GM21390 (cell line): ENCODE measurements at regions not wholly inside any gene's neighbourhood (a gene's known extent, or its start where the extent isn't known, plus 50 kb on each side); places are given as distances from the start of the nearest gene placed in this dataset.

Experiments
- ATAC-seq: cut with Tn5 transposase; IDR thresholded peaks from one replicate; pipeline ENCODE4 v1.9.1; 2021; ENCODE audit not compliant: unreplicated experiment

GRCh38 chr13:40206241-40207000 lies 460.0 kb downstream of the FOXO1 start:
- peak; percentile 57 for ATAC-seq

- peak; percentile 74 for ATAC-seq
Observed at GRCh38 chr13:40207001-40207478, 459.4 kb downstream of the FOXO1 start.

GRCh38 chr13:40208517-40208916 lies 457.9 kb downstream of the FOXO1 start:
- ATAC-seq: no peak

- no peak for ATAC-seq
Observed at GRCh38 chr13:40210865-40211585, 455.4 kb downstream of the FOXO1 start.

GRCh38 chr13:40211586-40211968 lies 454.9 kb downstream of the FOXO1 start:
- ATAC-seq: no peak

- no peak for ATAC-seq
Observed at GRCh38 chr13:40213779-40214178, 452.7 kb downstream of the FOXO1 start.

- ATAC-seq: no peak
Observed at GRCh38 chr13:40215311-40215710, 451.1 kb downstream of the FOXO1 start.

GRCh38 chr13:40215747-40216146 lies 450.7 kb downstream of the FOXO1 start:
- ATAC-seq: no peak

- no peak for ATAC-seq
Observed at GRCh38 chr13:40217675-40218074, 448.8 kb downstream of the FOXO1 start.

- no peak for ATAC-seq
Observed at GRCh38 chr13:40220299-40220935, 446.0 kb downstream of the FOXO1 start.

GRCh38 chr13:40221131-40221459 lies 445.3 kb downstream of the FOXO1 start:
- no peak for ATAC-seq

GRCh38 chr13:40221460-40222201 lies 444.8 kb downstream of the FOXO1 start:
- no peak for ATAC-seq

GRCh38 chr13:40223585-40223984 lies 442.9 kb downstream of the FOXO1 start:
- no peak for ATAC-seq

GRCh38 chr13:40228496-40228895 lies 437.9 kb downstream of the FOXO1 start:
- ATAC-seq: no peak

- no peak for ATAC-seq
Observed at GRCh38 chr13:40228990-40229389, 437.5 kb downstream of the FOXO1 start.

GRCh38 chr13:40230833-40231266 lies 435.6 kb downstream of the FOXO1 start:
- no peak for ATAC-seq

- ATAC-seq: no peak
Observed at GRCh38 chr13:40231311-40231710, 435.1 kb downstream of the FOXO1 start.

GRCh38 chr13:40231751-40232150 lies 434.7 kb downstream of the FOXO1 start:
- no peak for ATAC-seq

- no peak for ATAC-seq
Observed at GRCh38 chr13:40232311-40233040, 434.0 kb downstream of the FOXO1 start.

- no peak for ATAC-seq
Observed at GRCh38 chr13:40233731-40234195, 432.7 kb downstream of the FOXO1 start.
